Testis (tissue), 2 donors: ENCODE measurements at regions not wholly inside any gene's neighbourhood (a gene's known extent, or its start where the extent isn't known, plus 50 kb on each side); places are given as distances from the start of the nearest gene placed in this dataset.

Source experiments
- DNase-seq: peaks from one replicate; pipeline ENCODE4 v3.0.0-alpha.2; 2019
- H3K27ac ChIP-seq, 2 donors: fragments of 200-600 bp; sonication (generic); one replicate each; pipeline ENCODE4 v1.5.1; 2019
- H3K27me3 ChIP-seq: fragments of 200-600 bp; sonication (generic); one replicate; pipeline ENCODE4 v1.5.1; 2019
- H3K36me3 ChIP-seq: fragments of 200-600 bp; sonication (generic); one replicate; pipeline ENCODE4 v1.5.1; 2017; ENCODE audit warnings: low read depth; ENCODE audit errors: missing control alignments
- H3K4me1 ChIP-seq: fragments of 200-600 bp; sonication (generic); one replicate; pipeline ENCODE4 v1.5.1; 2019
- H3K4me3 ChIP-seq, 2 donors: fragments of 200-600 bp; sonication (generic); one replicate each; pipeline ENCODE4 v1.5.1; 2017 to 2019
- H3K9me3 ChIP-seq: fragments of 200-600 bp; sonication (generic); one replicate; pipeline ENCODE4 v1.5.1; 2017
- POLR2A ChIP-seq: fragments of 450-650 bp; IDR thresholded peaks from one replicate; pipeline ENCODE4 v1.6.1; 2017; ENCODE audit warnings: antibody characterized with exemption, mild to moderate bottlenecking, moderate library complexity
- WGBS, 2 donors: methylation state at CpG; one replicate each; pipeline ENCODE4 v1.1.5; 2018; 5-methylcytosine and 5-hydroxymethylcytosine counted together
- intact Hi-C: fragments of 100-400 bp; cut with DNase I; formaldehyde crosslinking; loops from one replicate; pipeline ENCODE4 v1.15.1; 2023; ENCODE audit warnings: low total_unique reads
- TF ChIP-seq, protein P1 (sequence below), 3 experiments: fragments of 450-650 bp in 2 of 3; fragments of 200-600 bp in 1 of 3; sonication (generic) in 1 of 3; IDR thresholded peaks; one replicate each; pipeline ENCODE4 v1.5.1; 2016 to 2019; ENCODE audit warnings: antibody characterized with exemption in 3 of 3, mild to moderate bottlenecking in 2 of 3, moderate library complexity in 1 of 3

DNA sequence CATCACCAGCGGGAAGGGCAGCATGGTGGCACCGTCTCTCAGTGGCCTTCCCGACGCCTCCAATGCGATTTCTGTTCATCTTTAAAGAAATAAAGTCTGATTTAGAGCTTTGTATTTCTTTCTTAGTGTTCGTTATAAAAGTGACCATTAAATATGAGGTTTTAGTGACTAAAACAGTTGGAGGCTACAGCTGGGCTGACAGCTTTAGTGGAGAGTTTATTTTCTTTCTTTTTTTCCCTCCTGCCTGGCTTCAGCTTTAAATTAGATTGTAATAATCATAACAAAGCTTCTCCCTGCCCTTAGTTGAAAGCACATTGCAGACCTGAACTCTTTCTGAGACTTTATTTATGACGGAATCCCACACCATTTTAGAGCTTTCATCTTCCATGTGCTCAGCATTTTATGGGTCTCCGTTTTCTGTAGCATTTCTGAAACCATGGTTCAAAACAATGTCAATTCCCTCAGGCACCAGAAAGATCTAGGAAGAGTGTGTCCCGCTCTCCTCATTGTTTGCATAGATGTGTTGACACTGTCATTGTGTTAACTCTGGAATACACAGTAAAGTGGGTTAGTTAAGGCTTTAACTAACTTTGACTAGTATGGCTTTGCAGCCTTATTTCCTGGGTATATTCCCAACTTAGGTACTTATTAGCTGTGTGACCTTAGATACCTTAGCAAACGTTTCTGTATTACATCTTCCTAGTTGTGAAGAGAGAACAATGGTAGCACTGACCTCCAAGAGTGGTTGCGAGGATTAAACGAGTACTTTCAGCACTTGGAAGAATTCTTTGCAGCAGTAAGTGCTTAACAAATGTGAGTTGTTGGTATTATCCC, 97.4 kb upstream of the PGRMC2 start:
- DNase-seq = no peak
- TF ChIP-seq, protein P1, sequence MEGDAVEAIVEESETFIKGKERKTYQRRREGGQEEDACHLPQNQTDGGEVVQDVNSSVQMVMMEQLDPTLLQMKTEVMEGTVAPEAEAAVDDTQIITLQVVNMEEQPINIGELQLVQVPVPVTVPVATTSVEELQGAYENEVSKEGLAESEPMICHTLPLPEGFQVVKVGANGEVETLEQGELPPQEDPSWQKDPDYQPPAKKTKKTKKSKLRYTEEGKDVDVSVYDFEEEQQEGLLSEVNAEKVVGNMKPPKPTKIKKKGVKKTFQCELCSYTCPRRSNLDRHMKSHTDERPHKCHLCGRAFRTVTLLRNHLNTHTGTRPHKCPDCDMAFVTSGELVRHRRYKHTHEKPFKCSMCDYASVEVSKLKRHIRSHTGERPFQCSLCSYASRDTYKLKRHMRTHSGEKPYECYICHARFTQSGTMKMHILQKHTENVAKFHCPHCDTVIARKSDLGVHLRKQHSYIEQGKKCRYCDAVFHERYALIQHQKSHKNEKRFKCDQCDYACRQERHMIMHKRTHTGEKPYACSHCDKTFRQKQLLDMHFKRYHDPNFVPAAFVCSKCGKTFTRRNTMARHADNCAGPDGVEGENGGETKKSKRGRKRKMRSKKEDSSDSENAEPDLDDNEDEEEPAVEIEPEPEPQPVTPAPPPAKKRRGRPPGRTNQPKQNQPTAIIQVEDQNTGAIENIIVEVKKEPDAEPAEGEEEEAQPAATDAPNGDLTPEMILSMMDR (IDR thresholded peaks at IDR 0.05) = no peak
- no peak for TF ChIP-seq POLR2A
- H3K27me3 ChIP-seq = no peaks in the 10 kb centered on the region
- H3K36me3 ChIP-seq = no peaks in the 10 kb centered on the region
- H3K9me3 ChIP-seq = no peaks in the 10 kb centered on the region
- no peak overlapping the region for H3K4me3 ChIP-seq
- intact Hi-C loops = no loop called here
- H3K27ac ChIP-seq = no peak overlapping the region
- WGBS, 2 donors = 87% methylated on average over 12 of the region's 12 CpGs
- peaks cover 13% of the 10 kb centered on the region for H3K4me1 ChIP-seq

- intact Hi-C loops = no loop called here
- TF ChIP-seq, protein P1 (IDR thresholded peaks at IDR 0.05) = no peak
- TF ChIP-seq POLR2A = no peak
- 62 to 76% methylated on average over 2 of the region's 2 CpGs for WGBS, 2 donors
- no peaks in the 10 kb centered on the region for H3K36me3 ChIP-seq
- no peaks in the 10 kb centered on the region for H3K27me3 ChIP-seq
- H3K4me3 ChIP-seq = no peak overlapping the region
- H3K9me3 ChIP-seq = no peaks in the 10 kb centered on the region
- no peak for DNase-seq
- peaks cover 13% of the 10 kb centered on the region for H3K4me1 ChIP-seq
- H3K27ac ChIP-seq = no peak overlapping the region
These were observed 96.5 kb upstream of the PGRMC2 start for GRCh38 chr4:128384091-128384520.

GRCh38 chr4:128381748-128382559, 94.3 kb upstream of the PGRMC2 start:
- WGBS, 2 donors = 89 to 94% methylated on average over 4 of the region's 4 CpGs
- TF ChIP-seq, protein P1 (IDR thresholded peaks at IDR 0.05) = no peak
- TF ChIP-seq POLR2A = no peak
- Histone ChIP-seq H3K36me3 (no peaks in the 10 kb centered on the region), H3K9me3 (no peaks in the 10 kb centered on the region), H3K4me1 (peaks cover 10% of the 10 kb centered on the region), H3K27me3 (no peaks in the 10 kb centered on the region), H3K27ac (no peak overlapping the region), H3K4me3 (no peak overlapping the region)
- intact Hi-C loops = no loop called here
- DNase-seq = no peak

GRCh38 chr4:128380306-128380705, 92.7 kb upstream of the PGRMC2 start:
- intact Hi-C loops = no loop called here
- no peaks in the 10 kb centered on the region for H3K9me3 ChIP-seq

More at GRCh38 chr4:128380306-128380705, 92.7 kb upstream of the PGRMC2 start:
- DNase-seq = no peak
- H3K27me3 ChIP-seq = no peaks in the 10 kb centered on the region
- no peaks in the 10 kb centered on the region for H3K36me3 ChIP-seq
- H3K4me3 ChIP-seq = no peak overlapping the region
- H3K4me1 ChIP-seq = no peaks in the 10 kb centered on the region
- H3K27ac ChIP-seq = no peak overlapping the region
- TF ChIP-seq, protein P1 (IDR thresholded peaks at IDR 0.05) = no peak
- TF ChIP-seq POLR2A = no peak
- 90% methylated on average over 4 of the region's 4 CpGs for WGBS, 2 donors
